Keratinocyte (primary cell): ENCODE measurements at regions not wholly inside any gene's neighbourhood (a gene's known extent, or its start where the extent isn't known, plus 50 kb on each side); places are given as distances from the start of the nearest gene placed in this dataset.

Source experiments
- DNase-seq: peaks from one replicate; pipeline ENCODE4 v3.0.0-alpha.2; 2011; ENCODE audit warnings: low read depth, missing footprints, low spot score
- FAIRE-seq: peaks from 2 replicates; lab custom pipeline; 2011; peaks lifted over from hg19 to GRCh38; lab: Jason Lieb, UNC
- H2AFZ ChIP-seq: 2 replicates; pipeline ENCODE4 v1.6.0; 2012; ENCODE audit warnings: low read length, control low read depth, inconsistent platforms; ENCODE audit not compliant: control insufficient read depth
- H3K27ac ChIP-seq: 2 replicates; pipeline ENCODE4 v1.5.1; 2011; ENCODE audit warnings: low read length; ENCODE audit not compliant: control insufficient read depth, insufficient read depth
- H3K27me3 ChIP-seq: 3 replicates; pipeline ENCODE4 v1.6.0; 2011; ENCODE audit warnings: low read length; ENCODE audit not compliant: control insufficient read depth, insufficient read depth; ENCODE audit errors: extremely low read depth
- H3K36me3 ChIP-seq, 2 experiments: 2 replicates in 1 of 2; 3 replicates in 1 of 2; pipeline ENCODE4 v1.5.1; 2011; ENCODE audit warnings: low read length in 2 of 2, mild to moderate bottlenecking in 1 of 2; ENCODE audit not compliant: control insufficient read depth in 2 of 2, insufficient read depth in 2 of 2; ENCODE audit errors: extremely low read depth in 1 of 2
- H3K4me1 ChIP-seq: 3 replicates; pipeline ENCODE4 v1.5.1; 2011; ENCODE audit warnings: low read length; ENCODE audit not compliant: control insufficient read depth, insufficient read depth; ENCODE audit errors: extremely low read depth
- H3K4me2 ChIP-seq: 3 replicates; pipeline ENCODE4 v1.6.0; 2011; ENCODE audit warnings: low read depth, low read length; ENCODE audit not compliant: control insufficient read depth, insufficient read depth; ENCODE audit errors: extremely low read depth
- H3K4me3 ChIP-seq, 3 experiments: fragments of 200-600 bp in 1 of 3; sonication (generic) in 1 of 3; 2 replicates in 2 of 3; 3 replicates in 1 of 3; pipeline ENCODE4 v1.5.1; 2011 to 2016; ENCODE audit warnings: low read length in 3 of 3, mild to moderate bottlenecking in 3 of 3, control low read depth in 2 of 3, inconsistent platforms in 1 of 3, low read depth in 1 of 3, mixed read lengths in 1 of 3, mixed run types in 1 of 3, moderate library complexity in 1 of 3; ENCODE audit not compliant: control insufficient read depth in 2 of 3, insufficient read depth in 2 of 3; ENCODE audit errors: extremely low read depth in 1 of 3
- H3K79me2 ChIP-seq: 2 replicates; pipeline ENCODE4 v1.6.0; 2012; ENCODE audit warnings: low read length; ENCODE audit not compliant: control insufficient read depth, insufficient read depth
- H3K9ac ChIP-seq: 3 replicates; pipeline ENCODE4 v1.6.0; 2011; ENCODE audit warnings: low read length; ENCODE audit not compliant: control insufficient read depth, insufficient read depth; ENCODE audit errors: extremely low read depth
- H3K9me1 ChIP-seq: 3 replicates; pipeline ENCODE4 v1.6.0; 2011; ENCODE audit warnings: low read length; ENCODE audit not compliant: control insufficient read depth, insufficient read depth; ENCODE audit errors: extremely low read depth
- H3K9me3 ChIP-seq: 2 replicates; pipeline ENCODE4 v1.5.1; 2012; ENCODE audit warnings: low read depth, low read length; ENCODE audit not compliant: control insufficient read depth
- H4K20me1 ChIP-seq: 3 replicates; pipeline ENCODE4 v1.6.0; 2011; ENCODE audit warnings: low read length; ENCODE audit not compliant: control insufficient read depth, insufficient read depth; ENCODE audit errors: extremely low read depth
- EZH2 ChIP-seq: IDR thresholded peaks from one replicate; pipeline ENCODE4 v1.6.1; 2012; ENCODE audit warnings: inconsistent platforms, mild to moderate bottlenecking, low read length, moderate library complexity
- dilution Hi-C: fragments of 300-500 bp; cut with MboI; formaldehyde crosslinking; loops from one replicate; pipeline ENCODE4 v1.7.0; 2020; ENCODE audit warnings: low sequenced_read_pairs; ENCODE audit not compliant: extremely low pct_ligation_motif_present
- TF ChIP-seq, protein P1 (sequence below), 3 experiments: IDR thresholded peaks in 1 of 3; conservative IDR thresholded peaks in 1 of 3; optimal IDR thresholded peaks in 1 of 3; 2 replicates in 2 of 3; 3 replicates in 1 of 3; pipeline versions ENCODE3 to v1.5.1; 2011; ENCODE audit warnings: low read length in 3 of 3, mild to moderate bottlenecking in 3 of 3, moderate library complexity in 2 of 3, control low read depth in 1 of 3, inconsistent platforms in 1 of 3; ENCODE audit not compliant: insufficient read depth in 2 of 3; ENCODE audit errors: extremely low read depth in 1 of 3

DNA sequence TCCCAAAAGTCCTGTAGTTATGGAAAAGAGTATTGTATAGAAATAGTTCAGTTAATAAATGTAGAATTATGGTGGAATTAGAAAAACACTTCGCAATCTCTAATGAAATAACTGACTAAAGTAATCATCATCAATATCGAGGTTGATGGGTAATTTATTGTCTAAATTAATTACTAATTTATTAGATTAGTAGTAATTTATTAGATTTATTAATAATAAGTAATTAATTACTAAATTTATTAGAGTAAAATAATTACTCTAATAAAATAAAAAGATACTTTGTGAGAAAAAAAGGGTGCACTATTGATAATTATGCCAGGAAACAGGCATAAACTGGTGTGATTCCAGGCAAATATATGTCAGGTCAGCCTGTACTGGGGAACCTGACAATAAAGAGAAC, 455.6 kb downstream of the AASDHPPT start:
- FAIRE-seq = no peak
- H3K9me3 ChIP-seq = no peaks in the 10 kb centered on the region
- TF ChIP-seq, protein P1, sequence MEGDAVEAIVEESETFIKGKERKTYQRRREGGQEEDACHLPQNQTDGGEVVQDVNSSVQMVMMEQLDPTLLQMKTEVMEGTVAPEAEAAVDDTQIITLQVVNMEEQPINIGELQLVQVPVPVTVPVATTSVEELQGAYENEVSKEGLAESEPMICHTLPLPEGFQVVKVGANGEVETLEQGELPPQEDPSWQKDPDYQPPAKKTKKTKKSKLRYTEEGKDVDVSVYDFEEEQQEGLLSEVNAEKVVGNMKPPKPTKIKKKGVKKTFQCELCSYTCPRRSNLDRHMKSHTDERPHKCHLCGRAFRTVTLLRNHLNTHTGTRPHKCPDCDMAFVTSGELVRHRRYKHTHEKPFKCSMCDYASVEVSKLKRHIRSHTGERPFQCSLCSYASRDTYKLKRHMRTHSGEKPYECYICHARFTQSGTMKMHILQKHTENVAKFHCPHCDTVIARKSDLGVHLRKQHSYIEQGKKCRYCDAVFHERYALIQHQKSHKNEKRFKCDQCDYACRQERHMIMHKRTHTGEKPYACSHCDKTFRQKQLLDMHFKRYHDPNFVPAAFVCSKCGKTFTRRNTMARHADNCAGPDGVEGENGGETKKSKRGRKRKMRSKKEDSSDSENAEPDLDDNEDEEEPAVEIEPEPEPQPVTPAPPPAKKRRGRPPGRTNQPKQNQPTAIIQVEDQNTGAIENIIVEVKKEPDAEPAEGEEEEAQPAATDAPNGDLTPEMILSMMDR (optimal IDR thresholded peaks at IDR 0.05 in 1 of 3, IDR thresholded peaks at IDR 0.05 in 1 of 3, conservative IDR thresholded peaks at IDR 0.05 in 1 of 3; ENCODE audit: extremely low read depth in 1 of 3, insufficient read depth in 2 of 3, low read length in 3 of 3) = no peak
- TF ChIP-seq EZH2 = no peak

DNA sequence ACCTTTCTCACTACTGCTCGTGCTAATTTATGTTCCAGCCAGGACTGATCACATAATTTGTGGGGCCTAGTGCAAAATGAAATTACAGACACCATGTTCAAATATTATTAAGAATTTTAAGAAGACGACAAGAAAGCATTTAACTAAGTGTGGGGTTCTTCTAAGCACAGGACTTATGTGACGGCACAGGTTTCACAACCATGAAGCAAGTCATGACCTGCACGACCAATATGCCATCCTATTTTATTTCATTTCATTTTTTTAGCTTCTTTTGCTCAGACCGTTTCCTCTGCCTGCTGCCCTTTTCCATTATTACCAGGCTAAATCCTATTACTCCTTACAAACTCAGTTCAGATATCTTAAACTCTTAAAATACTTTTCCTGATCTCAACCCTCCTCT, 462.5 kb downstream of the AASDHPPT start:
- Histone ChIP-seq H3K27ac (no peak overlapping the region), H3K79me2 (no peaks in the 10 kb centered on the region), H3K9ac (no peak overlapping the region), H3K27me3 (no peaks in the 10 kb centered on the region), H3K4me2 (no peak overlapping the region), H3K4me3 (no peak overlapping the region), H3K4me1 (no peaks in the 10 kb centered on the region), H3K36me3 (no peaks in the 10 kb centered on the region), H4K20me1 (no peaks in the 10 kb centered on the region), H3K9me3 (no peaks in the 10 kb centered on the region), H3K9me1 (no peaks in the 10 kb centered on the region), H2AFZ (no peak overlapping the region)
- DNase-seq (no peak), FAIRE-seq (no peak)
- TF ChIP-seq, protein P1 (optimal IDR thresholded peaks at IDR 0.05 in 1 of 3, IDR thresholded peaks at IDR 0.05 in 1 of 3, conservative IDR thresholded peaks at IDR 0.05 in 1 of 3; ENCODE audit: extremely low read depth in 1 of 3, insufficient read depth in 2 of 3, low read length in 3 of 3) = no peak
- no peak for TF ChIP-seq EZH2
- dilution Hi-C loops = no loop called here

More for the DNA sequence above, 455.6 kb downstream of the AASDHPPT start:
- H3K9ac ChIP-seq = no peak overlapping the region
- H3K9me1 ChIP-seq = no peaks in the 10 kb centered on the region
- DNase-seq = no peak
- H3K36me3 ChIP-seq = no peaks in the 10 kb centered on the region
- H3K27ac ChIP-seq = no peak overlapping the region
- no peak overlapping the region for H3K4me2 ChIP-seq
- H4K20me1 ChIP-seq = no peaks in the 10 kb centered on the region
- H2AFZ ChIP-seq = no peak overlapping the region
- no peak overlapping the region for H3K4me3 ChIP-seq
- no peaks in the 10 kb centered on the region for H3K4me1 ChIP-seq
- H3K79me2 ChIP-seq = no peaks in the 10 kb centered on the region
- dilution Hi-C loops = no loop called here
- H3K27me3 ChIP-seq = no peaks in the 10 kb centered on the region
